Stimulated activated CD4-positive, alpha-beta T cell treated with anti-CD3 and anti-CD28 coated beads, Interleukin-2, amount 100 ng/mL, for 24 hours (primary cell): ENCODE measurements at regions not wholly inside any gene's neighbourhood (a gene's known extent, or its start where the extent isn't known, plus 50 kb on each side); places are given as distances from the start of the nearest gene placed in this dataset.

Source experiments
- DNase-seq, 2 donors: peaks; one replicate each; pipeline ENCODE4 v3.0.0-alpha.2; 2020

GRCh38 chr4:184528051-184528450, 53.7 kb upstream of the IRF2 start:
- no peak for DNase-seq

DNA sequence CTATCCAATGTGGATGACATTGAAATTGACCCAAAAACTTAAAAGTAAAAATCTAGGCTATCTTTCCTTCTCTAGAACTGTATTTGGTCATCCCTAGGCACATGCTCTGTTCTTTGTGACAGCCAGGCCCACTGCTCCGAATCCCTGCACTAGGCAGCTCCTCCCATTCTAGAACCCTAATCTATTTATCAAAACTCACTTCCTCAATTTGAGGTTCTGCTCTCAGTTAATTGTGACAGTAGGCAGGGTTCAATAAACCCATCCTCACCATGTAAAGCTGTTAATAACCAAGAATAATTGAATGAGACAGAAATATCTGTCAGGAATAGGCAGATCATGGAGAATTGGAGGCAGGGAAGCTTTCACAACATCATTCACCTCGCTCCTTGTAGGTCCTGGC, 51.9 kb upstream of the IRF2 start:
- DNase-seq, result no peak
